Activated B cell treated with CpG ODN at 0.5 μM for 24 hours (primary cell): ENCODE measurements at regions not wholly inside any gene's neighbourhood (a gene's known extent, or its start where the extent isn't known, plus 50 kb on each side); places are given as distances from the start of the nearest gene placed in this dataset.

Source experiments
- ATAC-seq: fragments of 200-7000 bp; cut with Tn5 transposase; one replicate; pipeline ENCODE4 v1.10.0; 2021; ENCODE audit warnings: low read depth, mild to moderate bottlenecking, moderate library complexity
- CTCF ChIA-PET: fragments of 350-600 bp; sonication (Branson Sonifier 250); formaldehyde crosslinking; loops from one replicate; lab custom pipeline; 2021; ENCODE audit warnings: antibody characterized with exemption; lab: Charles Lee
- POLR2A ChIA-PET: fragments of 350-600 bp; sonication (Branson Sonifier 250); formaldehyde crosslinking; loops from one replicate; lab custom pipeline; 2021; ENCODE audit warnings: antibody characterized with exemption; lab: Charles Lee
- DNase-seq: peaks from one replicate; pipeline ENCODE4 v3.0.0; 2022
- H3K27ac Mint-ChIP-seq: one replicate; pipeline ENCODE4 v1.8.0; 2020; ENCODE audit warnings: mixed read lengths
- H3K27me3 Mint-ChIP-seq: one replicate; pipeline ENCODE4 v1.8.0; 2021; ENCODE audit warnings: mixed read lengths
- H3K36me3 Mint-ChIP-seq: one replicate; pipeline ENCODE4 v1.8.0; 2021; ENCODE audit warnings: low read depth, mixed read lengths
- H3K4me1 Mint-ChIP-seq: one replicate; pipeline ENCODE4 v1.8.0; 2021; ENCODE audit warnings: mixed read lengths
- H3K4me3 Mint-ChIP-seq: one replicate; pipeline ENCODE4 v1.8.0; 2020; ENCODE audit warnings: mild to moderate bottlenecking, mixed read lengths
- H3K9me3 Mint-ChIP-seq: one replicate; pipeline ENCODE4 v1.8.0; 2020; ENCODE audit warnings: mixed read lengths
- CTCF ChIP-seq: fragments of 200-600 bp; IDR thresholded peaks from one replicate; pipeline ENCODE4 v1.8.0; 2022; ENCODE audit warnings: antibody characterized with exemption, mild to moderate bottlenecking
- intact Hi-C: fragments of 100-400 bp; cut with micrococcal nuclease; formaldehyde crosslinking; loops from one replicate; pipeline ENCODE4 v1.15.1; 2024

DNA sequence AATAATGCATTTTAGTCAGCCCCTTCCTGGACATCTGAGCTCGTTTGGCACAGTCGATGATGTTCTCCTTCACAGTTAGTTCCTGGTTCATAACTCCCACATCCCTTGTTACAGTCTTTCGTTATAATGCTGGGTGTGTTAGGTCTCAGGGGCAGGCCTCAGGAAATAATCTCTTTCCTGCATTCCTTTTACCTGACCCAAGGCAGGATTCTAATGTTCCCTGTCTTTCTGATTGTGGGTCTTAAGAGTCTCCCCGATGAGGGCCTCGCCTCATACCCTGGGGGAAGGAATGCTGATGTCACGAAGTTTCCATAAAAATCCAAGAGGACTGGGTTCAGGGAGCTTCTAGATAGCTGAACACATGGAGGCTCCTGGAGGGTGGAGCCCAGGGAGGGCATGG is 104.0 kb upstream of the CARMIL1 start:
- no peak overlapping the region for H3K4me3 Mint-ChIP-seq
- CTCF ChIA-PET: interaction anchor here (1.7 kb wide), 1 partner anchor 148 kb away, joined by 6 read pairs; no protein-coding TSS in a partner anchor
- POLR2A ChIA-PET: no interaction called here
- H3K27ac Mint-ChIP-seq: no peak overlapping the region
- H3K36me3 Mint-ChIP-seq: no peaks in the 10 kb centered on the region
- TF ChIP-seq CTCF: no peak
- H3K4me1 Mint-ChIP-seq: peaks cover 8% of the 10 kb centered on the region
- DNase-seq (no peak), ATAC-seq (no peak)
- intact Hi-C loops: no loop called here
- H3K27me3 Mint-ChIP-seq: peaks cover 11% of the 10 kb centered on the region
- H3K9me3 Mint-ChIP-seq: no peaks in the 10 kb centered on the region

- intact Hi-C loops: no loop called here
- ChIA-PET POLR2A (no interaction called here), CTCF (interaction anchor here (1.7 kb wide), 1 partner anchor 149 kb away, joined by 6 read pairs; no protein-coding TSS in a partner anchor)
- DNase-seq (no peak), ATAC-seq (no peak)
- TF ChIP-seq CTCF: no peak
- H3K27ac Mint-ChIP-seq: no peak overlapping the region
- peaks cover 8% of the 10 kb centered on the region for H3K4me1 Mint-ChIP-seq
- no peaks in the 10 kb centered on the region for H3K36me3 Mint-ChIP-seq
- peaks cover 11% of the 10 kb centered on the region for H3K27me3 Mint-ChIP-seq
- no peak overlapping the region for H3K4me3 Mint-ChIP-seq
- no peaks in the 10 kb centered on the region for H3K9me3 Mint-ChIP-seq
These were observed 103.5 kb upstream of the CARMIL1 start for GRCh38 chr6:25175681-25176080.

DNA sequence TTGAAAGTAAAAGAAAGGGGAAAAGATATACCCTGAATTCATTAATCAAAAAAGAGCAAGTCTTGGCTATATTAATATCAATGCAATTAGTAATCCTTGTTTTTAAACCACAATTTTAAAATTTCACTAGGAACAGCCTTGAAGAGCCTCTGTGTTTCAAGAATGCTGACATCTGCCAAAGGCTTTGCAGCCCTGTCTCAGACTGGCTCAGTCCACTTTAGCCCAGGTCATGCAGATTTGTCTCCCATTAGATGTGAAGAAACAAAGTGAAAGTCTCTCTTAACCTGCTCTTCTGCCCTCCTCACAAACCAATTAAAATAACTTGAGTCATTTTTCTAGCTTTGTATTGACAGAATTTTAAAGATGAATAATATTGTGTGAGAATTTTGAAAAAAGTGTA is 102.7 kb upstream of the CARMIL1 start:
- POLR2A ChIA-PET: interaction anchor here (0.5 kb wide), 1 partner anchor 30 kb away, joined by 3 read pairs; no protein-coding TSS in a partner anchor
- TF ChIP-seq CTCF: no peak
- Mint-ChIP-seq H3K36me3 (no peaks in the 10 kb centered on the region), H3K27me3 (peaks cover 11% of the 10 kb centered on the region), H3K4me3 (no peak overlapping the region), H3K9me3 (no peaks in the 10 kb centered on the region), H3K27ac (no peak overlapping the region), H3K4me1 (peaks cover 8% of the 10 kb centered on the region)
- CTCF ChIA-PET: no interaction called here
- no peak for ATAC-seq
- no peak for DNase-seq
- intact Hi-C loops: no loop called here

- H3K4me1 Mint-ChIP-seq: peaks cover 8% of the 10 kb centered on the region
- no peak for TF ChIP-seq CTCF
- H3K27me3 Mint-ChIP-seq: peaks cover 11% of the 10 kb centered on the region
- POLR2A ChIA-PET: no interaction called here
- DNase-seq: no peak
- intact Hi-C loops: no loop called here
- H3K9me3 Mint-ChIP-seq: no peaks in the 10 kb centered on the region
- no peaks in the 10 kb centered on the region for H3K36me3 Mint-ChIP-seq
- no peak overlapping the region for H3K27ac Mint-ChIP-seq
- CTCF ChIA-PET: interaction anchor here (0.6 kb wide), 1 partner anchor 509 kb away, joined by 3 read pairs; no protein-coding TSS in a partner anchor
- H3K4me3 Mint-ChIP-seq: no peak overlapping the region
- no peak for ATAC-seq
These were observed 101.6 kb upstream of the CARMIL1 start for GRCh38 chr6:25177500-25178028.

DNA sequence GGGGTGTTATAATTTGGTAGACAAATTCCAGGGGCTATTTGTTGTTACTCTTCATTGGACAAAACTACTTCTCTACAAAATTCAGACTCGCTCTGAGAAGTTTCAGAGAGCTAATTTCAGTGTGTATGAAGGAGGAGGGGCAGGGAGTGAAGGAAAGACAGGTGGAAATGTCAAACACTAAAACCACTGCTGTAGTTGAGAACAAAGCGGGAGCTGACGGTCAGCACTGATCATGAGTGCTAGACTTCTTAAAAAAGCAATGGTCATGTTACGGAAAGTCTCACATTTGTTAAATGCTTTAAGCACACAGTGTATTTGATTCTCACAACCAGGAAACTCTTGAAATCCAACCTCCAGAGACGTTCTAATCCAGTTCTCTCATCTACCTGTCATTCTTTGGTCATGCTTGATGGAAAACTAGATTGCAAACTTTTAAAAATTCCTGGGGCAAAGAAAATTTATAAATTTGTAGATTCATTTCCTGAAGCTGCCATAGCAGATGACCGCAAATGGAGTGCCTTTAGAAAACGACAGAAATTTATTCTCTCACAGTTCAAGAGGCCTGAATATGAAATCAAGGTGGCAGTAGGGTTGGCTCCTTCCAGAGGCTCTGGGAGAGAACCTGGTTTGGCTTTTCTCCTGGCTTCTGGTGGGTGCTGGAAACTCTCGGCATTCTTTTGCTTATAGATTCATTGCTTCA is 100.7 kb upstream of the CARMIL1 start:
- intact Hi-C loops: no loop called here
- Mint-ChIP-seq H3K4me3 (no peak overlapping the region), H3K4me1 (peaks cover 8% of the 10 kb centered on the region), H3K27me3 (peaks cover 11% of the 10 kb centered on the region), H3K9me3 (no peaks in the 10 kb centered on the region), H3K36me3 (no peaks in the 10 kb centered on the region), H3K27ac (no peak overlapping the region)
- ATAC-seq: no peak
- ChIA-PET CTCF (no interaction called here), POLR2A (no interaction called here)
- no peak for TF ChIP-seq CTCF
- no peak for DNase-seq
